Kidney epithelial cell (primary cell): ENCODE measurements at regions not wholly inside any gene's neighbourhood (a gene's known extent, or its start where the extent isn't known, plus 50 kb on each side); places are given as distances from the start of the nearest gene placed in this dataset.

Source experiments
- DNase-seq: peaks from one replicate; pipeline ENCODE4 v3.0.0-alpha.2; 2010; ENCODE audit warnings: low read depth
- H3K27me3 ChIP-seq: 2 replicates; pipeline ENCODE4 v1.6.0; 2011; ENCODE audit warnings: low read length; ENCODE audit not compliant: control insufficient read depth, insufficient read depth
- H3K36me3 ChIP-seq: 2 replicates; pipeline ENCODE4 v1.5.1; 2011; ENCODE audit warnings: low read length; ENCODE audit not compliant: control insufficient read depth, insufficient read depth
- H3K4me3 ChIP-seq: 2 replicates; pipeline ENCODE4 v1.5.1; 2011; ENCODE audit warnings: low read depth, mild to moderate bottlenecking, control low read depth, low read length
- CTCF ChIP-seq: IDR thresholded peaks from 2 replicates; pipeline ENCODE4 v1.5.1; 2011; ENCODE audit warnings: mild to moderate bottlenecking, moderate library complexity, low read length, control low read depth, inconsistent platforms; ENCODE audit not compliant: insufficient read depth, poor library complexity, severe bottlenecking

DNA sequence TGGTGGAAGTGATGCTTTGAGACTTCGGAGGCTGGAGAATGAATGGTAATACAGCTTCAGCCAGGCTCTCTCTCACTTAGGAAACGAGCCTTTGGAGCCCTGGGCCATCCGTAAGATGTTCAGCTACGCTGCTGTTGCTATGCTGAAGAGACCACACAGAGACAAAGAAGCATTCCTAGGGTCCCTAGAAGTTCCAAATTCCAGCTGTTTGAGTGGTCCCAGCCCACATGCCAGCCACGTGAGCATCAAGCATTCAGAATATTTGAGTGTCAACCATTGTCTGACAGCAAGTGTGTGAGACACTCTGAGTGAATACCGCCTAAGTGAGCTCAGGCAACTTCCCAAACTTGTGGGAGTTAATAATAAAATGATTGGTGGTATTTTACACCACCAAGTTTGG is 212.9 kb downstream of the CD47 start:
- Histone ChIP-seq H3K36me3 (no peaks in the 10 kb centered on the region), H3K27me3 (no peaks in the 10 kb centered on the region), H3K4me3 (no peak overlapping the region)
- no peak for TF ChIP-seq CTCF
- DNase-seq: no peak

DNA sequence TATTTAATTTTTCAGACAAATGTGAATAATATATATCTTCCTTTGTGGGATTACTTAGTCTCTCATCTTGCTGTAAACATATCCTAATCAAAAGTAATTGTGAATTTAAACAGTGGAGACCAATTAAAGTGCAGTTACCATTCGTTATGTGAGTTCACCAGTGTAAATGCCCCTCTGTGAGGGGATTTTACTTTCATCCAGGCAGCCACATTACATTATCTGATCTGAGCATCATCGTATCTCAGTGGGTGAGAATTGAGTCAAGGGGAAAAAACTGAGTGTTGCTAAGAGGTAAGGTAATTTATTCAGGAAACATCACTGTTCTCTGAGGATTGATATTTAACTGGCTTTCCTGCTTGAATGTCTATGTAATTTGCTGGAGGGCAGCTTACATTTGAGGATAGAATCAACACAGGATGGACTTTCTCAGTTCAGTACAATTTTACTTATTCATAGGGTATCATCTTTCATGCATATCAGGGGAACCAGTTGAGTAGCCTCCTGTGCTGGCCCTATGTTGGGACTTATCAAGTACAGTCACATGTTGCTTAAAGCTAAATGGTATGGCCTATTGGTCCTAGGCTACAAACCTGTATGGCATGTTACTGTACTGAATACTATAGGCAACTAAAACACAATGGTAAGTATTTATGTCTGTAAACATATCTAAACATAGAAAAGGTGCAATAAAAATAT is 219.7 kb downstream of the CD47 start:
- Histone ChIP-seq H3K4me3 (no peak overlapping the region), H3K27me3 (no peaks in the 10 kb centered on the region), H3K36me3 (no peaks in the 10 kb centered on the region)
- TF ChIP-seq CTCF: no peak
- no peak for DNase-seq

- H3K4me3 ChIP-seq: no peak overlapping the region
- H3K36me3 ChIP-seq: no peaks in the 10 kb centered on the region
- DNase-seq: no peak
- TF ChIP-seq CTCF: no peak
- H3K27me3 ChIP-seq: no peaks in the 10 kb centered on the region
Observed at GRCh38 chr3:107870096-107870495, 220.7 kb downstream of the CD47 start.

DNA sequence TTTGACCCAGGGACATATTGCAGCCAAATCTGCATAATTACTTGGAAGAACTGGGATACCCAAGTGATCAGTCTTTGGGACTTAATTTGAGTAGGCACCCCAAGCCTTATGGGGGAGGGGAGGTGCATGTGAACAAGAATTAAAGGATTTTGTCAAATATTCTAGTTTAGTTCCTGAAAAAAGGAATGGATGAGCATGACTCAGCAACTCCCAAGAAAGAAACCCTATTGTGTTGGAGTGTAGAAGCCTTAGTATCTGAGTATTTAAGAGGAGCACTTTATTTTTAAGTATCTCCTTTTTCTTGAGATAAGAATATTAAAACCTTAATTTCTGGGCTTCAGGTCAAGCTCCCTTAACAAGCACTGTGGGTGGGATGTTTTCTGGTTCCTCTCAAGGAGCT is 222.4 kb downstream of the CD47 start:
- H3K4me3 ChIP-seq: no peak overlapping the region
- no peak for DNase-seq
- no peaks in the 10 kb centered on the region for H3K36me3 ChIP-seq
- no peaks in the 10 kb centered on the region for H3K27me3 ChIP-seq
- TF ChIP-seq CTCF: no peak

DNA sequence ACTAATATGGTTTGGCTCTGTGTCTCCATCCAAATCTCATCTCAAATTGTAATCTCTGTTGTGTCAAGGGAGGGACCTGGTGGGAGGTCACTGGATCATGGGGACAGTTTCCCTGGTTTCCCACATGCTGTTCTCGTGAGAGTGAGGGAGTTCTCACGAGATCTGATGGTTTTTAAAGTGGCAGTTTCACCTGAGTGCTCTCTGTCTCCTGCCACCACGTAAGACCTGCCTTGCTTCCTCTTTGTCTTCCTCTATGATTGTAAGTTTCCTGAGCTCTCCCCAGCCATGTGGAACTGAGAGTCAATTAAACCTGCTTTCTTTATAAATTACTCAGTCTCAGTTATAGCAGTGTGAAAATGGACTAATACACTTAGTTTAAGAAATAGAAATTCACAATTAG is 228.9 kb downstream of the CD47 start:
- Histone ChIP-seq H3K36me3 (no peaks in the 10 kb centered on the region), H3K4me3 (no peak overlapping the region), H3K27me3 (no peaks in the 10 kb centered on the region)
- no peak for TF ChIP-seq CTCF
- no peak for DNase-seq

DNA sequence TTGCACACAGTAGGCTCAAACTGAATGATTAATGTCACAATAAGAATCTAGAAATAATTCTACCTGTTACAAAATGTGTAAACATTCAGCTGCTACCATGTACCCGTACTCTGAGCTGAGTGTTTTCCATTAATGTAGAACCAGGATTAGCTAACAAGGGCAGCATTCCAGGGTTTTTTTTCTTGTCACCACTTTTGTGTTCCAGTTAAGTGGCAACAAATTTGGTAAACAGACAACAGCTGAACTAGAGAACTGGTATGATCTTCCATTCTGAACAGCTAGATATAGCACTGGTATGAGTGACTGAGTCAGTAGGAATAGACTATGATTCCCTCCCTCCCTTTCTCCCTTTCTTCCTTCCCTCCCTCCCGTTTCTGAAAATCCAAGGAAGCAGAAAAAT is 229.4 kb downstream of the CD47 start:
- DNase-seq: no peak
- TF ChIP-seq CTCF: no peak
- no peaks in the 10 kb centered on the region for H3K27me3 ChIP-seq
- no peak overlapping the region for H3K4me3 ChIP-seq
- H3K36me3 ChIP-seq: no peaks in the 10 kb centered on the region
